HL-60 (cell line): ENCODE measurements at regions not wholly inside any gene's neighbourhood (a gene's known extent, or its start where the extent isn't known, plus 50 kb on each side); places are given as distances from the start of the nearest gene placed in this dataset.
"Not testable (repeated sequence)": the region's sequence is repeated elsewhere in the genome, so short reads cannot be mapped to it uniquely, and the experiment has no call there.

Experiments used
- DNase-seq, 2 experiments: peaks; one replicate each; pipeline ENCODE4 v3.0.0-alpha.2; 2010 to 2020; ENCODE audit warnings: low read depth in 1 of 2, low spot score in 1 of 2
- H3K27ac ChIP-seq: fragments of 250-450 bp; sonication (Bioruptor Pico); replicated peaks from 2 replicates; pipeline ENCODE4 v1.5.1; 2020; ENCODE audit warnings: mild to moderate bottlenecking, moderate library complexity
- H3K27me3 ChIP-seq: fragments of 250-450 bp; sonication (Bioruptor Pico); 2 replicates; pipeline ENCODE4 v1.5.1; 2021; ENCODE audit warnings: mild to moderate bottlenecking, moderate library complexity; ENCODE audit not compliant: insufficient read depth, poor library complexity, severe bottlenecking
- H3K4me3 ChIP-seq: replicated peaks from 2 replicates; pipeline ENCODE4 v1.5.1; 2011; ENCODE audit warnings: mild to moderate bottlenecking, control low read depth, low read length; ENCODE audit not compliant: insufficient read depth
- GABPA ChIP-seq: IDR thresholded peaks from 2 replicates; pipeline ENCODE4 v1.6.1; 2012; ENCODE audit warnings: low read depth
- POLR2AphosphoS5 ChIP-seq: IDR thresholded peaks from 2 replicates; pipeline ENCODE4 v1.6.1; 2012; ENCODE audit warnings: low read depth
- REST ChIP-seq: IDR thresholded peaks from 2 replicates; pipeline ENCODE4 v1.6.1; 2012; ENCODE audit warnings: low read depth; ENCODE audit not compliant: insufficient replicate concordance
- SPI1 ChIP-seq: IDR thresholded peaks from 2 replicates; pipeline ENCODE4 v1.6.1; 2012; ENCODE audit warnings: low read depth, mild to moderate bottlenecking, borderline replicate concordance
- TF ChIP-seq, protein P1 (sequence below): IDR thresholded peaks from one replicate; pipeline ENCODE4 v1.5.1; 2011; ENCODE audit warnings: low read length, control low read depth, inconsistent platforms; ENCODE audit not compliant: insufficient read depth

DNA sequence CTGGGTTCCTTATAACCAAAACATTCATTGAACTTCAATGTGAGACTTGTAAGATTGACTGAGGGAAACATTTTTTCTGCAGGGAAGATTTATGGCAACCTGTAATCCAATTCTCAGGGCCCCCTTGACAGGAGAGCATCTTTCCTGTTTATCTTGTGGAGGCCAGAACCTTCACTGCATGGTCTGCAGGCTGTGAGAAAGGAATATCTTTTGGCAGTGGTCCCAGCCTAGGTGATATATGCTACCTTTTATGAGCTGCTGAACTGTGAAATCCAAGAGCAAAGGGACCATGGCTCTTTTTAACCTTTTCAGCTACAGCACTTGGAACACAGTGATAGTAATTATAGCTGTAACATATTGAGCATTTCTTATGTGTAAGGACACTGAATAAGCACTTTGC is 590.2 kb upstream of the B3GAT1 start:
- no peak overlapping the region for H3K27ac ChIP-seq
- H3K27me3 ChIP-seq, result no peaks in the 10 kb centered on the region
- TF ChIP-seq REST, result no peak
- no peak for TF ChIP-seq SPI1
- no peak for TF ChIP-seq GABPA
- no peak for TF ChIP-seq POLR2AphosphoS5
- TF ChIP-seq, protein P1, sequence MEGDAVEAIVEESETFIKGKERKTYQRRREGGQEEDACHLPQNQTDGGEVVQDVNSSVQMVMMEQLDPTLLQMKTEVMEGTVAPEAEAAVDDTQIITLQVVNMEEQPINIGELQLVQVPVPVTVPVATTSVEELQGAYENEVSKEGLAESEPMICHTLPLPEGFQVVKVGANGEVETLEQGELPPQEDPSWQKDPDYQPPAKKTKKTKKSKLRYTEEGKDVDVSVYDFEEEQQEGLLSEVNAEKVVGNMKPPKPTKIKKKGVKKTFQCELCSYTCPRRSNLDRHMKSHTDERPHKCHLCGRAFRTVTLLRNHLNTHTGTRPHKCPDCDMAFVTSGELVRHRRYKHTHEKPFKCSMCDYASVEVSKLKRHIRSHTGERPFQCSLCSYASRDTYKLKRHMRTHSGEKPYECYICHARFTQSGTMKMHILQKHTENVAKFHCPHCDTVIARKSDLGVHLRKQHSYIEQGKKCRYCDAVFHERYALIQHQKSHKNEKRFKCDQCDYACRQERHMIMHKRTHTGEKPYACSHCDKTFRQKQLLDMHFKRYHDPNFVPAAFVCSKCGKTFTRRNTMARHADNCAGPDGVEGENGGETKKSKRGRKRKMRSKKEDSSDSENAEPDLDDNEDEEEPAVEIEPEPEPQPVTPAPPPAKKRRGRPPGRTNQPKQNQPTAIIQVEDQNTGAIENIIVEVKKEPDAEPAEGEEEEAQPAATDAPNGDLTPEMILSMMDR, result no peak
- no peak overlapping the region for H3K4me3 ChIP-seq
- no peak for DNase-seq

DNA sequence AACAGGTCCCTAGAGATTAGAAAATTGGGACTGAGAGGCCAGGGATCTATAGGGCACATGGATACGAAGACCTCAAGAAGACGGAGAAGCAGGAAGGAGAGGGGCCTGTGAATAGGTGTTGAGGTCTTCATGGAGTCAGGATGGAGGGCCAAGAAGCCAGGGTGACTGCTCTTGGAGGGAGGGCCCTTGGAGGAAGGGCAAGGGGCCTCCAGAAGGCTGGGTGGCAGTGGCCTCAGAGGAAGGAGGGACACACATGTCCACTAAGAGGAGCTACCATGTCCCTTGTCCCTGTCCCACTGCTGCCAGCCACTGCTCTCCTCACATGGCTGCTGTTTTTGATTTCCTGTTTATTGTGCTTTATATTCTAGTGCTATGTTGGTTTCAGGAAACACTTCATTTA is 589.5 kb upstream of the B3GAT1 start:
- TF ChIP-seq, protein P1, result no peak
- TF ChIP-seq POLR2AphosphoS5, result no peak
- no peak for DNase-seq
- H3K4me3 ChIP-seq, result no peak overlapping the region
- no peak overlapping the region for H3K27ac ChIP-seq
- no peaks in the 10 kb centered on the region for H3K27me3 ChIP-seq

DNA sequence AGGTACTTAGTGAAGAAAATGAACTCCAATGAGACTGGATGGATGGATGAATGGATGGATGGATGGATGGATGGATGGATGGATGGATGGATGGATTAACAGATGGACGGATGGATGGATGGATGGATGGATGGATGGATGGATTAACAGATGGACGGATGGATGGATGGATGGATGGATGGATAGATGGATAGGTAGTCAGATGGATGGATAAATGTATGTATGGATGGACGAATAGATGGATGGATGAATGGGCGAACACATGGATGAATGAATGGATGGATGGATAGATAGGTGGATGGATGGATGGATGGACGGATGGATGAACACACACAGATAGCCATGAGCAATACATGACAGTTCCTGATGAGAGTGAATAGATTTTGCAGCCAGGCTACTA is 589.0 kb upstream of the B3GAT1 start:
- not testable (repeated sequence) for H3K27ac ChIP-seq, DNase-seq, H3K4me3 ChIP-seq, H3K27me3 ChIP-seq

GRCh38 chr11:134999590-134999989 is 587.5 kb upstream of the B3GAT1 start:
- DNase-seq, result no peak
- no peak overlapping the region for H3K27ac ChIP-seq

DNA sequence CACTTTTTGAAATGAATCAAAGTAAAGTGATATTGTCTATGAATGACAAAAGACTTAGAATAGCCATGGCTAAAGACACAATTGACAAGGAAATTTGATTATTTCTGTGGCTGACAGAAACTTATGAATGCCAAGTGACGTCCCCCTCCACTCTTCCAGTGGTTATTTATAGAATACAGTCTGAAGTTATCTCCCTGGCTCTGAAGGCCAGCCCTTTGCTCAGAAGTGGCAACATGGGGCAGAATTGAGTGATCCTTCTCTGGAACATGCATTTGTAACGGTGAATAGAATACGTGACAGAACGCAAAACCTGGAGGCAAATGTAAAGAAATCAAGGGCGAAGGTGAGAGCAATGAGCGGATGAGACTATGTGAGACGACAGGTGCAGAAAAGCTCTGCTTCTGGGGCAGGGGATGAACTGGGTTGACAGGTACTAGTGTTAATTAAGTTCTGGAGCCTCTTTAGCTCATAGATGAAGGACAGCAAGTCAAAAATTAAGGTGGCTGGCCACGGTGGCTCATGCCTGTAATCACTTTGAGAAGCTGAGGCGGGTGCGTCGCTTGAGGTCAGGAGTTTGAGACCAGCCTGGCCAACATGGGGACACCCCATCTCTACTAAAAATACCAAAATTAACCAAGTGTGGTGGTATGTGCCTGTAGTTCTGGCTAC is 585.7 kb upstream of the B3GAT1 start:
- TF ChIP-seq, protein P1, result no peak
- no peak for TF ChIP-seq SPI1
- TF ChIP-seq POLR2AphosphoS5, result no peak
- TF ChIP-seq GABPA, result no peak
- no peak for TF ChIP-seq REST

More at GRCh38 chr11:134999590-134999989, 587.5 kb upstream of the B3GAT1 start:
- Histone ChIP-seq H3K27me3 (no peaks in the 10 kb centered on the region), H3K4me3 (no peak overlapping the region)
- TF ChIP-seq SPI1, result no peak

More for the DNA sequence above, 585.7 kb upstream of the B3GAT1 start:
- no peak overlapping the region for H3K27ac ChIP-seq
- no peak for DNase-seq
- H3K4me3 ChIP-seq, result no peak overlapping the region
- no peaks in the 10 kb centered on the region for H3K27me3 ChIP-seq
